OCI-M2 (cell line): ENCODE measurements at regions not wholly inside any gene's neighbourhood (a gene's known extent, or its start where the extent isn't known, plus 50 kb on each side); places are given as distances from the start of the nearest gene placed in this dataset.

ENCODE experiments used
- DNase-seq: peaks from one replicate; lab custom pipeline; 2025; ENCODE audit not compliant: unreplicated experiment; lab: John Stamatoyannopoulos, UW

DNA sequence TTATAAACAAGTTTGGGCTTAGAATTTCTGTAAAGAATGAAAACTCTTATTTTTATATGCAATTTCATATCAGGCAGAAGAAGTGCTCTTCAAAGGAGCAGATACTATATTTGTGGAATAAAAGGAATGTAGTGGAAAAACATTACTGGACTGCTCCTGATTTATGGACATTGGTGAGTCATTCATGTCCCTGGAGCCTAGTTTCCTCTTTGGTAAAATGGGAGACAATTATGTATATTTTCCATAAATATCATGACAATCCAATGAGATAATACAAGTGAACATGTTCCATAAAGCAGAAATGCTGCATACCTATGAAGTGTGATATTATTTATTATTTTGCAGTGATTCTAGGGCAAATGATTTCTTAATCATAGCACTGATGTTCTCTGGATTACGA is 445.8 kb upstream of the CITED2 start:
- DNase-seq = no peak

DNA sequence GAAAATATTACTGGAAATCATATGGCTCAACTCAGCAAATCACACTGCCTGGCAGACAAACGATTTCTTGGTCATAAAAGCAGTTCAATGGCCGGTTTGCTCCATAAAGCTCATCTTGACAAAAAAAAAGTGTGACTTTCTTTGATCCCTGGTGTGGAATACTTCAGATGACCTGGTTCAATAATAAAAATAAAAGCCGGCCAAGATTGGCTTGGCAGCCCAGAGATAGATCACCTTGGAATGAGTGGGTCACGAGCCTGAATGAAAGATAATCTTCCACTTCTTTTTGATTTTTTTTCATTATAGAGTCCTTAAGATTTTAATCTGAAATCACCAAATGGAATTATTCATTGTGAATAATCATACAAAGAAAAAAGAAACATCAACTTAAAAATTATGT is 445.3 kb upstream of the CITED2 start:
- no peak for DNase-seq

DNA sequence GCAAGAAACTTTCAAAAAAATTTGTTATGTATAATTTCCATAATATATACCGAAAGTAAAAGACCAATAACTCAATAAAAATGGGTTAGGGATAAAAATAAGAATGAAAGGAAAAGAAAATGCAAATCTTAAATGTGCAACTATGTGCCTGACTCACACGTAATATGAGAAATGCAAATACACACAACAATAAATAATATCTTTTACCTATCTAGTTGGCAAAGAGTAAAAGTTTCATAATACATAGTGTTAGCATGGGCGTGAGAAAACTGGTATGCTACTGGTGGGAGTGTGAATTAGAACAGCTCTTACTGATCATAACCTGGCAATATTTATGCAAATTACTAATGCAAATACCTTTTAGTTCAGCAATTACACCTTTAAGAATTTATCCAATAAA is 438.5 kb upstream of the CITED2 start:
- no peak for DNase-seq

DNA sequence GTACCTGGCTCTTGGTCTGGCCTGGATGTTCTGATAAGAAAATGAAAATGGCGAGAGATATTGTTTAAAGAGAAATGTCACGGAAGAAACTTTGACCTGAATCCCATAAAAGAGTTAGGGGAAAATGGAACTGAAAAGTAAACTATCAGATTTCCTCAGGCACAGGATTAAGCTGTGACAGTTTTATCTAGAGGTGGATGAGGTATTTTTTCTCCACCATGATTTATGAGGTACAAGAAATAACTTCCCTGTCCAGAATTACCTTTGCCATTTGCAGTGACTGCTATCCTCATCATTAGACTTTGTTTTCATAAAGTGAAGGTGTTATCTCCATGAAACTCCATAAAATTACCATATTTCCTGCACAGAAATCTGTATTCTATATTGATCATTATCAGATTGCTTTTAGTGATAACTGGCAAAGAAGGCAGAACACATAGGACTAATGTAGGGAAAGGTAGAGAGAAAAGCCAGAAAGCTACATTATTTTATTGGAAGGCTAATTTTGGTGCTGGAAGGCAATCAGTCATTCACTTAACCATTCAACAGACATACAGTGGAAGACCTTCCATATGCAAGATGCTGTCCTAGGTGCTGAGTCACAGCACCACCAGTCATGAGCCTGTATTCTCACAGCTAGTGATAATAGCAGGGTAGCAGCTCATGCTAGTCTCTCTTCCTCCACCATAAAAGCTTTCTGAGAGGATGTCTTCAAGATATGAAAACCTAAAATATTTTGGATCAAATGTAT is 427.3 kb upstream of the CITED2 start:
- no peak for DNase-seq

DNA sequence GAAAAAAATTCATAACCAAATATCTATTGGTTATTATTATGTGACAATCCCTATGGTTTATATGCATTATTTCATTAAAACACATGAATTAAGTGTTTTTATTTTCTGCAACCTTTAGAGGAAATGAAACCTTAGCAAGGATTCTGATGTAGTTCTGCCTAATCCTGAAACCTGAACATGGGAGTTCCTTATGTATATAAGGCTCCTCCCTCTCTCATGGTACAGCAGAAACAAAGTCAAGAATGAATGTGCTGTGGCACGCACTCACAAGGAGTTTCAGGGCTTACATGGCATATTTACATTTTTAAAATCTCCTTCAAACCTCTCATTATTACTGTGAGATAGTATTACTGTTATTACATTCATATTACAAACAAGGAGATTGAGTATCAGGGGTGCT is 426.4 kb upstream of the CITED2 start:
- no peak for DNase-seq

DNA sequence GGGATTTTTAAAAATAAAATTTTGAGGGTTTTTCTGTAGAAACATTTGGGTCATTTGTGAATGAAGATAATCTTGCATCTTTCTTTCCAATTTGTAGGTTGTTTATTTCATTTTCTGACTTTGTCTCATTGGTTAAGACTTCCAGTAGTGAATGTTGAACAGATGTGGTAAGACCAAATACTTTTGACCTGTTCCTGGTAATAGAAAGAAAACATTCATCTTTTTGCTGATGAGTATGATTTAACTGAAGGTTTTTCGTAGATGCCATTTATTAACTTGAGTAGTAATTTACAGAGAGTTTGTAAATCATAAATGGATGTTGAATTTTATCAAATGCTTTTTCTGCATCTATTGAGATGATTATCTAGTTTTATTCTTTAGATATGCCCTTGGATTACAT is 416.1 kb upstream of the CITED2 start:
- no peak for DNase-seq

DNA sequence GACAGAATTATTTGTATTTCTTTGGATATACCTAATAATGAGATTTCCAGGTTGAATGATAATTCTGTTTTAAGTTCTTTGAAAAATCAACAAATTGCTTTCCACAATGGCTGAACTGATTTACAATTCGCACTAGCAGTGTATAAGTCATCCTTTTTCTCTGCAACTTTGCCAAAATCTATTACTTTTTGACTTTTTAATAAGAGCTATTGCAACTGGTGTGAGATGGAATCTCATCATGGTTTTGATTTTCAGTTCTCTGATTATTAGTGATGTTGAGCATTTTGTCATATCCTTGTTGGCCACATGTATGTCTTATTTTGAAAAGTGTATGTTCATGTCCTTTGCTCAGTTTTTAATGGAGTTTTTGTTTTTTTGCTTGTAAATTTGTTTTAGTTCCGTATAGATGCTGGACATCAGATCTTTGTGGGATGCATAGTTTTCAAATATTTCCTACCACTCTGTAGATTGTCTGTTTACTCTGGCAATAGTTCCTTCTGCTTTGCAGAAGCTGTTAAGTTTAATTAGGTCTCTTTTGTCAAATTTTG is 409.8 kb upstream of the CITED2 start:
- no peak for DNase-seq

DNA sequence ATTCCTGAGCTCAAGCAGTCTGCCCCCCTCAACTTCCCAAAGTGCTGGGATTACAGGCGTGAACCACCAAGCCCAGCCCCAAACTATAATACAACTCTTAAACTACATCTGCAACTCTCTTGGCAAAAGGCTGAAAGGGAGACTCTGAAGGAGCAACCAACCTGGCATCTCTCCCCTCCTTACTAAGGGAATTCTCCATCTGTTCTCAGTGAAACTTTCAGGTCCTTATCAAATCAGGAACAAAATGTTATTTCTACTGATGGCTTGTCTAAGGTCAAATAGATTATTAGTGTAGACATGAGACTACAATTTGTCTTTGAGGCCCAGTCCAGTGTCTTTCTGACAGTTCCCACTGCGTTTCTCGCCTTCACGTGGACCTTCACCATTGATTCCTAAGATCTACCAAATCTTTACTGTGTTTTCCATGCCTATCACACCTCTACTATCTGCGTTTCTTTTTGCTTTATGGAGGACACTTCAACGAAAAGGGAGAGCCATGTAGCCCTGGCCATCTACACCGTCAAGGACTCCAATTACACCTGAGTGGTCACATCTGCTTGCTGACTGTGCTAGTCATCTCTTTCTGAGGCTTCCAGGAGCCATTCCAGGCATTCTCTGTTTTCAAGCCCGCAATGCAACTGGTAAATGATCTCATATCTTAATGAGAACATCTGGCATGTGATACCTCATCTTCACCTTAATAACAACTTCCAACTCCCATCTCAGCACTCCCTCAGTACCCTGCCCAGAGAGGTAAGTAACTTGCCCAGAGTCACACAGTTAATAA is 405.7 kb upstream of the CITED2 start:
- no peak for DNase-seq

DNA sequence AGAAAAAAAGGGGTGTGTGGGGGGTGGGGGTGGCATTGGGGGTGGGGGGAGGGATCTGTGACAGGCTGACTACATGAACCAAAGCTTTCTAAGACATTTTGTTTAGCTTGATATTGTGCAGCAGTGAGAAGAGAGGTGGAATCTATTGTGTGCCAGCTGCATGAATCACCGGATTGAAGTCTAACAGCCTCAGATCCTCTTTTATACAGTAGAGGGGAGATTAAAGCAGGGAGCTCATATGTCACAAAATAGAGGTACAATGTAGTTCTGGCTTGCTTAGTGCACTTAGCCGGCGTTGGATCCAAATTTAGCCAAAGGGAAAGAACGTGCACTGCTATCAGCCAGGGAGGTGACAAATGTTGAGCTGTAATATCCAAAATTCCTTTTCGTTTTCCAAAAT is 404.2 kb upstream of the CITED2 start:
- DNase-seq = no peak

DNA sequence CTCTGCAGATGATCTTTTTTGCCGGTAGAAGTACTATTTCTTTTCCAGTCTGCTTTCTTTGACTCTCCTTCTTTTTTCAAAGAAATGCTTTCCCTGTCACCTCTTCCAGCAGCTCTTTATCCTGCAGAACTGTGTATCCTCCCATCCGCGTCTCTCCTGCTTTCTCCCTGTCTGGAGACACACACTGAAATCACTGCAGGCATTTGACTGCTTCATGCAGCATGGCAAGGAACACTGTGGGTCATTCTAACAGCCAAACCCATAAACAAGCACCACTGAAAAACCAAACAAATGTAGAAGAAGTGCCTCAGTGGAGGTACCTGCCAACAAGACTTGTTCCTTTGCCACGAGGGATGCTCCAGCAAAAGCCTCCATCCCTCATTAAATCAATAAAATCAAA is 403.7 kb upstream of the CITED2 start:
- DNase-seq = no peak

DNA sequence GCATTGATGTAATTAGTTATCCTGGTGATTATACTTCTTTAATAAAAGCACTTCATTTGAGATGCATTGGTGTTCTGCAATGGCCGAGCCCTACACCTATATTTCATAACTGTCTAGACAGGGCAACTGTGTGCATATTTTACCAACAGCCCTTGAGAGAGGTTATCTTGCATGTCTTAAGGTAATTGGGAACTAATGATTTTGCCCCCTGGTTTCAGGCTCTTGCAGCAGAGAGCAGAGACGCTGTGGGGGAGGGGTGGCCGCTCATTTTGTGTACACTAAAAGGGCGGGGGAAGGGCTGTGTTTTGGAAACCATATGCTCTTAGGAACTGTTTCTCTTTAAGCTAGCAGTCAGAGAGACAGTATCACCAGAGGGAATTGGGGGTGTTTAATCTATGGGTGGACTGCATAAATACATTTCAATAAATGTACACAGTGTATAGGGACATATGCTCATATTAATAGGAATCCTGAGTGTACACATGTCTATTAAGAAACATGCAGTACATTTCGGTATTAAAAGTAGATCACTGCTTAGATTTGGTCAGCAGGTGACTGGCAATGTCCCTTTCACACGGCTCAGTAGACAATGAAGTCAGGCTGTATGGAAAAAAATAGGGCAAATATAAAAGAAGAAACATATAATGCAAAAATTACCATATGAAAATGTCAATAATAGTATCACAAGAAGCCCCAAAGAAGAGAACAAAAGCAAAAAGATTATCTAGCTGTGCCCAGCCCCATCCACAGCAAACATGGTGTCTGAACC is 402.9 kb upstream of the CITED2 start:
- no peak for DNase-seq

DNA sequence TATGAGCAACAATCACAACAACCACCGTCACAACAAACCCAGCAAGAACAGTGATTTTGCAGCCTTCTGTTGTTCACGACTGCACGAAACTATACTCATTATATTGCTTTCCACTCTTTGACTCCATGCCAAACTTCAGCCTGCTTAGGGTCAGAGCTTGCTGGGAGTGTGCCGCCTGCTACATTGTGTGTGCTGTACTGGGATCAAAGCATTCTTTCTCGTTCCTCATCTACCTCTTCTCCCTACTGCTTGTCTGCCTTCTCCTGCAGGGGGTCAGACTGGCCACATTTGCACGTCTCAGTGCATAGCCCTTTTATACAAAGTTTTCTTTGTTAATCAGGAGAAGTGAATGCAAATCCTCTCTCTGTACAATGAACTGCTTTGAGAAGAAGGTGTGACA is 401.6 kb upstream of the CITED2 start:
- DNase-seq = no peak

DNA sequence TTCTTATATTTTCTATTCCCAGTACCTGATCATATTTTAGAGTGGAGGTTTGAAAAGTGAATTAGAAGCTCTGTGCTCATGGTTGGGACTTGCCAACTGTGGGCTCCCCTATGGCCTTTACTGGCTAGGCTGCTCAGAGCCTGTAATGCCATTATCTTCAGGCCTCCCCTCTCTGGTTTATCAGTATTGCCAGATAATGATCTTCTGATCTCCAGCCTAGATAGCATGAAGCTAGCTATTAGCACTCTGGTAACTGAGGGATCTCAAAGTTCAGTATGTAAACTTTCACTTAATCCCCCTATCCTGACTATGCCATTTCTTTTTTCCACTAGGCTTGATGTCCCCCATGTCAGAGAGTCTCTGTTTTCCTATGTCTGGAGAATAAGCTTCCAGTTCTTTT is 393.7 kb upstream of the CITED2 start:
- no peak for DNase-seq

DNA sequence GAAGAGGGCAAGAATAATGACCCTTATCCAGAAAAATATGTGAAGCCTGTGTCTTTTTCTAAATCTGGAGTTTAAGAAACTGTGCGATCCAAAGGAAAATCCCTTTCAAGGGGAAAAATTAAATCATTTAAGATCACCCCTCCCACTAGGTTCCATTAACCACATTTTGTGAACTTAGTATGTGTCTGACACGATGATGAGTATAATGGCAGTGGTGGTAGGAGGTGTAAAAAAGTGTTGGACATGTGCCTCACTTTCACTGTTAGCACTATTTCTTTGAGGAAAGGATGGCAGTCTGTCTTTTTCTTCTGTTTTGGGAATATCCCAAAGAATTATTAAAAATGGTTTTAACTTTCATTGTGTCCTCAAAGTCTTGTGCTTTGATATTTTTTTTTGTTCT is 392.3 kb upstream of the CITED2 start:
- DNase-seq = no peak

DNA sequence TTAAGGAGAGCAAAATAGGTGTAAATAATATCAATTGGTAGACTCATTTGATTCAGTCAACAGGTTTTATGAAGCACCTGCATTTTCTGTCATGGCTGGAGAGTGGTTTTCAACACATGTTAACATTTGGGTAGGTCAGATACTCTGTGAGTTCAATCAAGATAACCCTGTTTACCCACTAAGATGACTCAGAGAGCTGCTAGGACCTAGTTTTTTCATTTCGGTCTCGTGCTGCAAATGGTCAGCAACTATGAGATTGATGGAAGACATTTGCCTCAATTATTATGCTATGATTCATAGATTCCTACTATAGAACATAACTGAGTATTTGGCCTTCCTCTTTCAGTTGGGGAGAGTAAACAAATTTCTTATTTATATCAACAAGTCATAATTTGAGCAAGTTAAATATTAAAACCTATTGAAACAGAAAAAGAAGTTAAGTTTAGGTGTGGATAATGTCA is 391.4 kb upstream of the CITED2 start:
- no peak for DNase-seq

DNA sequence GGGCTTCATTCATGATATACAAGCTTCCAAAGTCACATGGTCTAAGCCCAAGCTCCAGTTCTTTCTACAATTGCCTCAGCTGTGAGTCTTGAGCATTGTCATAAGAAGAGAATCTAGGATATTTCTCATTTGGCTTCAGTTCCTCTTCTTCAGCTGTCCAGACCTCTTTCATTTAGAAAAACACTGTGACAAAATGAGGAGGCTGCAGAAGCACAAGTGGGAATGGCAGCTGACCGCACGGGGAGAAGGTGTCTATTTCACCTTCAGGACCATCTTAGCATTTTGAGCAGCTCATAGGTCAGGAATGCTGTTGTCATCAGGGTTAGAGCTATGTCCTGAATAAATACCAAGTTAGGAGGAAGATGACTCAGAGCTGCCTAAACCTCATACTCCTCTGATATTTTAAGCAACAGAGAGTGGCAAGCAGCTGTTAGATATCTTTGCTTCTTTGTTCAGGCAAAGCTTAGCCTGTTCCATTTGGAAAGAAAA is 390.1 kb upstream of the CITED2 start:
- peak; percentile 55 for DNase-seq

DNA sequence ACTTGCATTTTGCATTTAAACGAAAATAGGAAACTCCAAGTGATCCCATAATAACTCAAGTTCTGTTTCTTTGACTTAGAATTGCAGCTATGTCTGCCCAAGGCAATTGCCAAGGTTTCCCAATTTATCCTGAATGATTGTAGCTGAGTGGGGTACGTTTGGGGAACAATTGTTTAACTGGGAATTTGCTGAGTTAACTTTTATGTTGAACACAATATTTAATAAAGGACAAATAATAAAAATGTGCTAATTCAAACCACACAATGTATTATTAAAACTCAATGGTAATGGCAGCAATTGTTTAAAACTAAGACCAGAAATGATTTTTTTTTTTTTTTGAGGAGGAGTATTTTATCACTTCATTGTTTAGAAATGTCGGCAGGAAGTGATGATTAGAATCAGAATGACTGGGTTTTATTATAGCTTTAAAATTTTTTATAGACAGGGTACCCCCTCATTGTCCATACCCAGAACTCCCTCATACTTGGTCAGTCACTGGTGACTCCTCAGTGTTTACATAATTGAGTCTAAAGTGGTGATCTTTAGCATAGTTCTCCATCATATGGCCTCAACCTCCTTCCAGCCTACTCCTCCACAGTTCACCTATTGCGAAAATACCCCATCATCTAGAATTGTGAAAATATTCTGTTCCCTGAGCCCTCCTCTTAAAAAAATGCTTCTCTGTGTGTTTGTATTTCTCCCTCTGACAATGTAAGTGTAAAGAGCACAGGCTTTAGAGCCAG is 389.2 kb upstream of the CITED2 start:
- DNase-seq = no peak

DNA sequence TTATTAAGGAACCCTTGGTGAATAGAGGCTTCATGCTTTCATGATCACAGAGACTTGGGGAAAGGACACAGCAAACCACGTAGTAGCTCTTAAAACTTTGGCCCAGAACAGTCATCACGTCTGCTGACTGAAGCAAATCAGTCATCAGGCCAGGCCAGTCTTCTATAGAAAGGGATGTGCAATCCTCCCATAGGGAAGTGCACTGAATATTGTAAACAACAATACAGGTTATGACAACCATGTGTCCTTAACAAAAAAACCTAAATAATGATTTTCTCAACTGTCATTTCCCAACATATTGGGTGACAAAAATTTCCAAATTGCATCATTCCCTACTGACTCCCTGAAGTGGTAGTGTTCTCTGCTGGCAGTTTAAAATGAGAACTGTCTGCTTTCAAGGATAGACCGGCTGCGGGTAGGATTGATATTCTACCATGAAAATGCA is 388.2 kb upstream of the CITED2 start:
- no peak for DNase-seq

DNA sequence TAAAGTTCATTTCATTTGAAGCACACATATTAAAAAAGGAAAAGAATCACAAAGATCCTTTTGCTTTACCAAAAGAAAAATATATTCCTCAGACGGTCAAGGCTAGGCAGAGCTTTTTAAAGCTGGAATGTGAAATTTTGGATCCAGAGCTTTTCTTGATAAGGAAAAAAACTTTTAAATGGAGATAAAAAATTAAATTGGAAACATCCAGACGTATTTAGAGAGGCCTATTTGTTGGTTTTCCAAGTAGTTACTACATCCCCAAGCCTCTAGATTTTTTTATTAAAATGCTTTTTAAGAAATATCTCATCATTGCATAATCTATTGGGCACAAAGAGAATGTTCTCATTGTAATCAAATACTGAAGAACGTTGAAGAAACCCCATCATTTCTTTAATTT is 385.7 kb upstream of the CITED2 start:
- no peak for DNase-seq

DNA sequence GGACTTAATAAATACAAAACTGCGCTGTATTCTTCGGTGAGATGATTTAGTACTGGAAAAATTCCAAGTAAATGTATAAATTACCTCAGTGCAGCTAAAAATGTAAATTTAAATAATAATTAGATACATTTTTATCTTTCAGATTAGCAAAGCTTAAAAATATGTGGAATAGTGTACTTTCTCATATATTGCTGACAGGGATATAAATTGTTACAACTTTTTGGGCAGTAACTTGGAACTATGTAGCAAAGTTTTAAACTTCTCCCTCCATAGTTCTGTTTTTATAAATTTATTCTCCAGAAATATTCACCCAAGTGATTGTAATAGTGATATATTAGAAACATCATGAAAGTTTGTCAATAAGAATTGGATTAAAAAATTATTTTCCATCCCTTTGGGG is 384.6 kb upstream of the CITED2 start:
- DNase-seq = no peak

DNA sequence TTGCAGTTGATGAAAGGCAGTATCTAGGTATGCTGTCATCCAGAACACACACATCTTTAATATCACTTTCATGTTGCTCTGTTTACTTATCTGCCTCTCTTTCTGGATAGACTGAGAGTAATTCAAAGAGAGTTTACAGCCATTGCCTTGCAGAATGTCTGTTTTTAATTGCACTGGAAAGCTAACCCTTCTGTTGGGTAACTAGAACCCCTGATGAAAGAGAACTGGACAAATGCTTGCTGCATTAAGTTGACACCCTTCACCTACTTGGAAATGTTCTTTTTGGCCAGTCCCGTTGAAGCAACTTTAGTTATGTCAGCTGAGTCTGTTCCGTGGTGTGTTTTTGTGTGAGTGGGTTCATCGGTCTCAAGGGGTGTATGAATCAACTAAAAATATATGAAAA is 383.8 kb upstream of the CITED2 start:
- DNase-seq = no peak
